GM04503 (cell line): ENCODE measurements at regions not wholly inside any gene's neighbourhood (a gene's known extent, or its start where the extent isn't known, plus 50 kb on each side); places are given as distances from the start of the nearest gene placed in this dataset.
A peak's percentile ranks its signal among the peaks of the same experiment; 100 is the strongest.

Experiments used
- DNase-seq: peaks from one replicate; pipeline ENCODE4 v3.0.0-alpha.2; 2012; ENCODE audit warnings: low read depth

GRCh38 chr4:147054228-147054872 lies 108.7 kb upstream of the TTC29 start:
- no peak for DNase-seq

GRCh38 chr4:147056940-147057610 lies 111.4 kb upstream of the TTC29 start:
- DNase-seq: no peak

DNA sequence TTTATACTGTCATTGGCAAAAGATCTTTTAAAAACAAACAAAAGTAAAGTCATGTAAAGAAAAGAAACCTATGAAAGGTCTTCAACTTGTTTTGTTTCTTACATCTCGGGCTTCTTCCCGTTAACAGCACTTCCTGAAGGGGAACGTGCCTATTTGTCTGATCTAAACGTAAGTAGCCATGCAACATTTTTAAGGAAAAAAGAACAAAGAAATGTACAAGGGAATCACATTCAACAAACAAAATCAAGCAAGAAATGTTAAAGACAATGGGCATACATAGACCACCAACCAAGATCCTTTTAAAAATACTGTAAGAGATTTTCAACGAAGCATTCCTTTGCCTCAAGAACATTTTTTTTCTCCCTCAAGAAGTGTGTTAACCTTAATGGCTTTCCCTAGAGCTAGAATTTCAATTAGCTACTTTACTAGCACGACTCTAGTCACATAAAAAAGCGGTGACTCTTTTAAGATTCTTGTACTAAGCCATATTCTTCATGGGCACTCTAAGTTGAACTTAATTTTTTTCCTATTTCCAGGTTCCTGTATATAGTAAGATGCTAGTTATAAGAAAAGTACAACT lies 112.0 kb upstream of the TTC29 start:
- no peak for DNase-seq

DNA sequence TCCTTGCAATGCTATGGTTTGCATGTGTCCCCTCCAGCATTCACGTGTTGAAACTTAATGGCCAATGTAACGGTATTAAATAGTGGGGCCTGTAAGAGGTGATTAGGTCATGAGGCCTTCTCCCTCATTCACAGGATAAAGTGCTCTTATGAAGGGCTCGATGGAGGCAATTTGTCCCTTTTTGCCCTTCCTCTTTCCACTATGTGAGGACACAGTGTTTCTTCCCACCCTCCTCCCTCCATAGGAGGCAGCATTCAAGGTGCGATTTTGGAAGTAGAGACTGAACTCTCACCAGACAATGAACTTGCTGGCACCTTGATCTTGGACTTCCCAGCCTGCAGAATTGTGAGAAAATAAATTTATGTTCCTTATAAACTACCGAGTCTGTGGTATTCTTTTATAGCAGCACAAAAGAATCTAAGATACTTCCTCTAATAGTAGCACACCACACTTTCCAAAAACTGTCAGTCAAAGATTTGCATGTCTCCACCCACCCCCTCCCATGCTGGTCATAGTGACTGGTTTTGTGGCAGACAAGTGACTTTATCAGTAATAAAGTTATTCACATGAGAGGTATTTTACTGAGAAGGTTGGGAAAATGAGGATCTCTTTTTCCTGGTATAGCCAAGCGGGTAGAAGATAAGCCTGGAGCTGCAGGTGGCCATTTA lies 113.5 kb upstream of the TTC29 start:
- DNase-seq: no peak

DNA sequence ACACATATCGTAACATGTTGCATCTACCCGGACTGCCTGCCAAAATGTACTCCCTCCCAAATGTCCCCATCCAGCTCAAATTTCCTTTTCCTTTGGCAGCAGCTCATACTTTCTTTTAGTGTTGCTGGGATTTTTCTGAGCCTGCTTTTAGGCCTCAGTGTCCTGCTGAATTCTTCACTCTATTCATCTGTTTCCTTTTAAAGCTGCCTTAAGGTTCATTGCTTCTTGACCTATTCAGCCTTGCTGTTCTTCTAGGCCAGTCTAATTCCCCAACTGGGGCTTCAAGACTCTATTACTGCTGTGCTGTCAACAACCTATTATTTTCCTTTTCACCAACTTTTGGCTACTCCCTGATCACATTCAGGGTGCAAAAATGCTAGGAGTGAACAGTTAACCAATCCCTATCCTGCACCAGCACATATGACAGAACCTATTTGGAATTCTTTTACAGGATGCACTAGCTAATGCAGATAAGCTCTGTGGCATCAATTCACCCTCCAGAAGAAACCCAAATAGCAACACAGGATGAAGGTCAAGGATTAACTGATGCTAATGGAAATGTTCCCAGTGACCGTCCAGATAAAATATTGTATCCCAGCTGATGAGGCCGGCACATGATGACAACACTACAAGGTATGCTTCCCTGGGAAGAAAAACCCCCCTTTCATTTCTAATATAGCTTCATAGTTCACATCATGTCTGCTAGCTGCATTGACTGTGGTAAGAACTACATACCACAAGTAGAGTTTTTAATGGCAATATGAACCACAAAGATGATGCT lies 114.7 kb upstream of the TTC29 start:
- DNase-seq: peak; percentile 88

DNA sequence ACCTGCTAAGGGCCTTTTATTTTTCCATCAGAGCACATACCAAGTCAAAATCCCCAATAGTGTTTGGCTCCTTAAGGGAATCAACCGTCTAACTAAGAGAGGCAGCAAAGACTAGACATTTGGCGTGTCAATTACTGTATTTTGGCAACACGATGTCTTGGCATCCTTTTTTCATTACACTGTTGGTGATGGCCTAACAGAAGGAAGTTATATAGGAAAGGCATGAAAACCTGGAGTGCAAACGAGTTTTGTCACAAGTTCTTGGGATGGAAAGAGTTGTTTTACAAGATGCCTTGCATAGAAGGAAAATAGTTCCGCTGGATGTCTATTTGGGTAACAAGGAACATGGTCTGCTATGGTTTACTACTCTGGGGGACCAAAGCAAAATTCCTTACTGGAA lies 119.2 kb upstream of the TTC29 start:
- no peak for DNase-seq

- no peak for DNase-seq
Observed at GRCh38 chr4:147068564-147068963, 122.9 kb upstream of the TTC29 start.

DNA sequence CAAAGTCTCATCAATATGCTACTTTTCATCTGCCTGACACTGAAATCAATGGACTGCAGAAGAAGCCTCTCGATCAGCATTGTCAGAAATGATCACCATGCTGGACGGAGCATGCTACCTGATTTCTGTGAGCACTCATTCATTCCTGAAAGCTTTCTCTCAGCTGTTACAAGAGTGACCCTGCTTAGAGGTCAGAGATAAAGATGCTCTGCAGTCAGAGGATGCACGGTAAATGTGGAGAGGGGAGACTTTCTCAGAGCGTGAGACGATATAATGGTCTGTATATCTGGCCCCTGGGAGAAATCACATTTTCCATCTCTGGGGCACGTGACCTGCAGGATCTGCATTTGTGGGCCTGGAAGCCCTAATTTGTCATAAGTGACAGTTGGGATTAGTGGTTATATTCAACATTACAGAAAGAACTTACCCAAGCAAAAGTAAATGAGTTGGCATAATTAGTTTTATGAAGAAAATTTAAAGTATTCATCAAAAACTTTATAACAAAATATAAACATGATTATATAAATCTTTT lies 125.6 kb upstream of the TTC29 start:
- no peak for DNase-seq

DNA sequence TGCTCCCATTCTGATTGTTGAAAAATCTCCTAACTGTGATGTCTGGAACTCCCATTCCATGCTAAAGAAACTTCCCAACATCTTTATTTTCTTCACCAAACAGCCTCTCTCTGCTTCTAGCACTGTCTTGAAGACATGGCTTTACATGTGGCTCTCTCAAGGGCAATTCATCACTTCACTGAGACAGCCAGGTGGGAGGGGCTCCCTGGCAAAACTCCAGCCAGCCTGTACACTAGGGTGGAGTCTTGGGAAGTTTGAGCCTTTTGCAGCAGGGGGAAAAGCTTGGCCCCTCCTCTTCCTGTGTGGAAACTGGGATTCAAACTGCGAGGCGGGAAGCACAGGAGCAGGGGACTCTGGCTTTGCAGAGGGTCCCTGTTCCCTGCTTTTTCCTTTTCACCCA lies 130.5 kb upstream of the TTC29 start:
- DNase-seq: no peak

DNA sequence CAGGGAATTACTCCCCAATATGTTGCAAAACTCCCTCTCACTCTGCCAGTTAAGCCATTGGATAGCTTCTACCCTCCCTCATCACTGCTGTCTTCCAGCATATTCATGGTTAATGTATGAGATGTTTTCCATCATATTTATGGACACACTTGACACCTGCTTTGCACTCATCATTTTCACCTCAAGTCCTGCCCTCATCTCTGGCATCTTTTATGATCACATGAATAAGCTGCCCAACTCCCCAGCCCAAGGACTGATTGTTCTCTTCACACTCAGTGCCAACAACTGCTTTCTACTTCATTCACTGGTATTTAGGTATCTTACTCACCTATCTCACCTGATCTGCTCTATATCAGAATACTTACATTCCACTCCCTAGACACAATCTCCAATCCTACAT lies 131.1 kb upstream of the TTC29 start:
- DNase-seq: no peak

GRCh38 chr4:147078362-147078761 lies 132.7 kb upstream of the TTC29 start:
- no peak for DNase-seq

GRCh38 chr4:147078875-147079658 lies 133.4 kb upstream of the TTC29 start:
- DNase-seq: no peak

- no peak for DNase-seq
Observed at GRCh38 chr4:147084861-147085260, 139.2 kb upstream of the TTC29 start.

DNA sequence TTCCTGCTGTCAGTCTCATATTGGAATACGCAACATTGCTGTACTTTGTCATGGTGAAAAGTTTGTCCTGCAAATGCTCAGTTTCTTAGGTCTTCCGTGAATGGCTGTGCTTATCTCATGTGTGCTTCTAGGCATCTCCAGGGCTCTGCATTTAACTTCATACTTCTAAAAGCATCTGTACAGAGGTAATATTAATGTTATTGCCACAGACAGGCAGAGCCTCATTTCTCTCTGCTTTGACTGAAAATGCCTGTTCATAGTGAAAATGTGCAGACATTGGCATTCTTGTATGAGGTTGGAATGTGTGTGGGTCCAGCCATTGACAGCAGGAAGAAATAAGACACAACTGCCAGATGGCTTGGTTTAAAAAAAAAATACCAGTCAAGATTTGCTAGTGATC lies 140.1 kb upstream of the TTC29 start:
- no peak for DNase-seq

DNA sequence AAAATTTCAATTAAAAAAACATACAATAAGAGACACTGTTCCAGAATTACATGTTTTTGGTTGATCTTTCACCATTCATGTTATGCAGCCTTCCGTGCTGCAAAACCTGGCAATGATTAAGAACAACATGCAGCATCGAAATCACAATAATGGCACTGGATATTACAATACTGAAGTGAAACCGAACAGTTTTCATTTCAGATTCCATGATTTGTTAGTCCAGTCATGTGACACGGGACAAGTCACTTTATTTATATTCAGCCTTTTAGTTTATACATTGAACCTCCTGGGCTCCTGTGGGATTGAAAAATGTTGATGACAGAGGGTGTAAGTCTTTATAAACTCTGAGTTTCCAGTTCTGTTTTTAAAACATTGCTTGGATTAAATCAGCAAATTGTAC lies 142.5 kb upstream of the TTC29 start:
- DNase-seq: no peak

DNA sequence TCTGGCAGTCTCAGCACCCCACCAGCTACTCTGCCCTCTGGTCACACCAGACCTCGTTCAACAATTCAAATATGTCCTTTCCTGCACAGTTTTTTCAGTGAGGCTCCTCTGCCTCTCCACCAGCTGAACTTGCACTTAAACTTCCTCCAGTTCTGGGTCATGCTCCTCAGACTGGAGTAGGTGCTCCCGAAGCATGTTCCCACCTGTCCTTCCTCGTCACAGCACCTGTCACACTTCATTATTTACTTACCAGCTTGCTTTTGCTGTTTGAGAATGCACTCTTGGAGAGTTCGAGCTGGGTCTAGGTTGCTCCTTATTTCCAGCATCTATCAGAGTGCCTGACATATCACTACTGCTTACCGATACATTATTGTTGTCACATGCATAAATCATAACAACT lies 144.8 kb upstream of the TTC29 start:
- no peak for DNase-seq

DNA sequence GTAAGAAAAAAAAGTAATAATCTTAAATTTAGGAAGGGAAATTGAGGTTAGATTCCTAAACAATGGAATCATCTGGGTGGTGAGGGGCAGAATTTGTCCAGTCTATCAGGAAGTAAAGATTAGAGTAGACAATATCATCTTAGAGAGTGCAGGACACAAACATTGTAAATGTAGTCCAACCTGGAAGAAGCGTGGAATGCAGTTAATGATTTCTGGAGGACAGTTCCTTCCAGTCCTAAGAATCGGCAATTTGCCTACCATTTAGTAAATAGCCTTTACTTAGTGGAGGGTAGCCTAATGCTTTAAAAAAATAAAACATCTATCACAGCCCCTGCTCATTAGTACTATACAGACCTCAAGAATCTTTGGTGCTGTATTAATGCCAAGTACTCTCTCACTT lies 147.5 kb upstream of the TTC29 start:
- DNase-seq: no peak

- DNase-seq: no peak
Observed at GRCh38 chr4:147094238-147094637, 148.6 kb upstream of the TTC29 start.

- DNase-seq: no peak
Observed at GRCh38 chr4:147096667-147097604, 151.3 kb upstream of the TTC29 start.

DNA sequence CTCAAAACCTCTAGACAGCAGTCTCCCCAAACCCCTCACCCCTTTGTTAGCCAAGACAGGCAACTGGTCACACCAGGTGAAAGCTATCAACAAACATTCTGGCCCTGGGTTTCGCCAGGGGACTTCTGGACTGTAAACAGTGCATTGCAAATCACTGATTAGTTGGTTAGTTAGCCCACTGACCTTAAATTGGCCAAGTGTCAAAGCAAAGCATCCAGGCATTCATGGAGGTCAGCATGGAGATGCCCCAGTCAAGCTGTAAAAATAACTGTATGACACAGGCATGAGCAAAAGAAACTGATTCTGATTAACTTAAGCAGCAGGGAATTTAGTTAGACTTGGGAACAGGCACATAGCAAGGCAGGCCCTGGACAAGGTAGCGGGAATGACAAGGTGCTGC lies 156.0 kb upstream of the TTC29 start:
- DNase-seq: no peak
